Activated CD4-positive, alpha-beta T cell treated with anti-CD3 and anti-CD28 coated beads for 36 hours (primary cell): ENCODE measurements at regions not wholly inside any gene's neighbourhood (a gene's known extent, or its start where the extent isn't known, plus 50 kb on each side); places are given as distances from the start of the nearest gene placed in this dataset.
"Not testable (repeated sequence)": the region's sequence is repeated elsewhere in the genome, so short reads cannot be mapped to it uniquely, and the experiment has no call there.

Experiments
- ATAC-seq: fragments of 200-7000 bp; cut with Tn5 transposase; one replicate; pipeline ENCODE4 v1.10.0; 2021; ENCODE audit warnings: mild to moderate bottlenecking, moderate library complexity
- CTCF ChIA-PET: fragments of 350-600 bp; sonication (Branson Sonifier 250); formaldehyde crosslinking; loops from one replicate; lab custom pipeline; 2021; ENCODE audit warnings: antibody characterized with exemption; lab: Charles Lee
- POLR2A ChIA-PET: fragments of 350-600 bp; sonication (Branson Sonifier 250); formaldehyde crosslinking; loops from one replicate; lab custom pipeline; 2021; ENCODE audit warnings: antibody characterized with exemption, inconsistent platforms; lab: Charles Lee
- DNase-seq: peaks from one replicate; pipeline ENCODE4 v3.0.0-alpha.2; 2020
- H3K27ac Mint-ChIP-seq: one replicate; pipeline ENCODE4 v1.8.0; 2021; ENCODE audit warnings: mixed read lengths
- H3K27me3 Mint-ChIP-seq: one replicate; pipeline ENCODE4 v1.8.0; 2021; ENCODE audit warnings: mixed read lengths
- H3K36me3 Mint-ChIP-seq: one replicate; pipeline ENCODE4 v1.8.0; 2021; ENCODE audit warnings: low read depth, mixed read lengths
- H3K4me1 Mint-ChIP-seq: one replicate; pipeline ENCODE4 v1.8.0; 2021; ENCODE audit warnings: mixed read lengths
- H3K4me3 Mint-ChIP-seq: one replicate; pipeline ENCODE4 v1.8.0; 2021; ENCODE audit warnings: mild to moderate bottlenecking, moderate library complexity, mixed read lengths
- H3K9me3 Mint-ChIP-seq: one replicate; pipeline ENCODE4 v1.8.0; 2021; ENCODE audit warnings: low read depth, mixed read lengths
- intact Hi-C, 2 experiments: fragments of 100-400 bp; cut with DNase I in 1 of 2; cut with micrococcal nuclease in 1 of 2; formaldehyde crosslinking; loops; one replicate each; pipeline versions ENCODE4 v1.14.2 to v1.15.1; 2022 to 2024; cut with DNase I, micrococcal nuclease

DNA sequence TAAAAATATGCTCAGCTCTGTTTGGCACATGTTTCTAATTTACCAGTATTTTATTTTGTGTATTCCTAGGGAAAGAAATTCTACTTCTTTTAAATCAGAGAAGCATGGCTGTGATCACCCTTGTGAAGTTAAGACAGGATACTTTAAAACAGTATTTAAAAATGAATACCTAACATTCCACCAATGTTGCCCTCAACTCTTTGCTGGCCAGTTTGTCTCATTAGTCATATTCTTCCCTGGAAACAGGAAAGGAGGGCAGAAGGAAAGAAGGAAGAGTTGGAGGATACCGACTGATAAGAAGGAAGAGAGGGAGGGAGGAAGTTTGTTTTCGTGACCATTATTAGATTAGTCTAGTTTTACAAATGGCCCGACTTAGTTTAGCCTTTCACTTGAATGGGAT, 137.4 kb downstream of the PLK2 start:
- intact Hi-C loops, result no loop called here
- POLR2A ChIA-PET, result no interaction called here
- Mint-ChIP-seq H3K36me3 (no peaks in the 10 kb centered on the region), H3K4me3 (no peak overlapping the region), H3K27me3 (peaks cover 12% of the 10 kb centered on the region), H3K27ac (no peak overlapping the region), H3K4me1 (no peaks in the 10 kb centered on the region), H3K9me3 (no peaks in the 10 kb centered on the region)
- CTCF ChIA-PET, result no interaction called here
- ATAC-seq, result no peak
- DNase-seq, result no peak

- intact Hi-C loops, result no loop called here
- H3K27ac Mint-ChIP-seq, result no peak overlapping the region
Observed at GRCh38 chr5:58318468-58318867, 141.4 kb downstream of the PLK2 start.

DNA sequence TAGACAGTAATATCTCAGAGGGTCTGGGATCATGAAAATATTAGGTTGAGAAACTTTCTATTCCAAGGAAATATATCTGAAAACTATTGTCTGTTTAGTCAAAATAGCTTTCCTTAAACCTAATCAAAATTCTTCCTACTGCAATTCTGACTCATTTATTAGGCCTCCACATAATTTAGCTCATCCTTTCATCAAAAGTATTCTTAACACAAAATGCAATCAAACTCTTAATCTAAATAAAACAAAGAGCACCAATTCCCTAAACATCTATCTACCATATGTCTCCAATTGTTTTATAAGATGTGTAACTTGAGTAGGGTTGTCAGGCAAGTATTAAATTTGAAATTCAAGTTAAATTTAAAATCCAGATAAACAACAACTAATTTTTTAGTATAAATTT, 142.1 kb downstream of the PLK2 start:
- Mint-ChIP-seq H3K4me3 (no peak overlapping the region), H3K36me3 (no peaks in the 10 kb centered on the region), H3K27me3 (peaks cover 15% of the 10 kb centered on the region), H3K4me1 (no peaks in the 10 kb centered on the region), H3K9me3 (no peaks in the 10 kb centered on the region), H3K27ac (no peak overlapping the region)
- DNase-seq (no peak), ATAC-seq (no peak)
- intact Hi-C loops, result no loop called here
- CTCF ChIA-PET, result interaction anchor here (0.5 kb wide), 1 partner anchor 235 kb away, joined by 3 read pairs; no protein-coding TSS in a partner anchor
- POLR2A ChIA-PET, result no interaction called here

More at GRCh38 chr5:58318468-58318867, 141.4 kb downstream of the PLK2 start:
- ATAC-seq, result no peak
- ChIA-PET POLR2A (no interaction called here), CTCF (interaction anchor here (0.5 kb wide), 1 partner anchor 236 kb away, joined by 3 read pairs; no protein-coding TSS in a partner anchor)
- Mint-ChIP-seq H3K9me3 (no peaks in the 10 kb centered on the region), H3K36me3 (no peaks in the 10 kb centered on the region), H3K27me3 (peaks cover 15% of the 10 kb centered on the region), H3K4me3 (no peak overlapping the region), H3K4me1 (no peaks in the 10 kb centered on the region)
- no peak for DNase-seq

- POLR2A ChIA-PET, result no interaction called here
- Mint-ChIP-seq H3K9me3 (no peaks in the 10 kb centered on the region), H3K27ac (no peak overlapping the region), H3K4me1 (no peaks in the 10 kb centered on the region), H3K27me3 (peaks cover 13% of the 10 kb centered on the region), H3K4me3 (no peak overlapping the region), H3K36me3 (no peaks in the 10 kb centered on the region)
- DNase-seq, result no peak
- ATAC-seq, result no peak
- CTCF ChIA-PET, result no interaction called here
- intact Hi-C loops, result no loop called here
Observed at GRCh38 chr5:58317009-58317408, 142.9 kb downstream of the PLK2 start.

DNA sequence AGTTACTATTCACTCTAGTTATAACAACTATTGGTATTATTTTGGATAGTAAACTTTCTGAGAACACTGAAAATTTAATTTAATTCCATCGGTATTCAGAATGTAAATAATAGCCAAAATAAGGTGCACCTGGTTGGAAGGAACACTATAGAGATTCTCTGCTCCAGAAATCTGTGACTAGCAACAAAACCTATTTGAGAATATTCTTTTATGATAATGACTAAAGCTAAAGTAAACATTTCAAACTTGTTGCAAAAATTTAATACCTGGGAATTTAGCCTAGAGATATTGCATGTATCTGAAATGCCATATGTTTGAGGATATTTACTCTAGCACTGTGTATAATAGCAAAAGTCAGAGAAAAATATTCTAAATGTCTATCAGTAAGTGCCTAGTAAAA, 144.1 kb downstream of the PLK2 start:
- Mint-ChIP-seq H3K9me3 (no peaks in the 10 kb centered on the region), H3K36me3 (no peaks in the 10 kb centered on the region), H3K4me1 (no peaks in the 10 kb centered on the region), H3K4me3 (no peak overlapping the region), H3K27ac (no peak overlapping the region), H3K27me3 (peaks cover 9% of the 10 kb centered on the region)
- no peak for DNase-seq
- intact Hi-C loops, result no loop called here
- ChIA-PET POLR2A (no interaction called here), CTCF (no interaction called here)
- ATAC-seq, result no peak

GRCh38 chr5:58314356-58315210, 145.3 kb downstream of the PLK2 start:
- H3K36me3 Mint-ChIP-seq, result no peaks in the 10 kb centered on the region
- CTCF ChIA-PET, result interaction anchor here (0.6 kb wide), 2 partner anchors 224 to 974 kb away, joined by 3 read pairs; no protein-coding TSS in a partner anchor
- H3K27ac Mint-ChIP-seq, result no peak overlapping the region
- H3K4me3 Mint-ChIP-seq, result no peak overlapping the region
- H3K27me3 Mint-ChIP-seq, result peaks cover 11% of the 10 kb centered on the region
- H3K9me3 Mint-ChIP-seq, result peaks cover 2% of the 10 kb centered on the region
- H3K4me1 Mint-ChIP-seq, result no peaks in the 10 kb centered on the region
- no peak for ATAC-seq
- no peak for DNase-seq
- POLR2A ChIA-PET, result no interaction called here
- intact Hi-C loops, result no loop called here

DNA sequence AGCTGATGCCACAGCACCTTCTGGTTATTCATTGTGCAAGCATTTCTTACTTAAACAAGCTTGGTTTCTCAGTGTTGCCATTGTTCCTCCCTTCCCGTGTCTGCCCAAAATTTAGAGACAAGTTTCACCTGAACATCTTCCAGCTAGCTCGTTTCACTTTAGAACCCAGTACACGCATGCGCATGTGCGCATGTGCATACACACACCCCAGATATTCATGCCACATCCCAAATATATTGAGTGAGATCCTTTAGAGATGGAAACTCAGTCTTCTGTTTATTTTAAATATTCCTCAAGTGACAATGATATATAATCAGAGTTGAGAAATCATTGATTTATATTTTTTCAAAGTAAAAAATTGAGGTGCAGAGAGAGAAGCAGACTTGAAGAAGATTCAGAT, 147.6 kb downstream of the PLK2 start:
- no peak for DNase-seq
- Mint-ChIP-seq H3K36me3 (no peaks in the 10 kb centered on the region), H3K27me3 (peaks cover 7% of the 10 kb centered on the region), H3K9me3 (peaks cover 2% of the 10 kb centered on the region), H3K4me1 (no peaks in the 10 kb centered on the region), H3K4me3 (no peak overlapping the region), H3K27ac (no peak overlapping the region)
- intact Hi-C loops, result no loop called here
- ChIA-PET CTCF (no interaction called here), POLR2A (no interaction called here)
- no peak for ATAC-seq

DNA sequence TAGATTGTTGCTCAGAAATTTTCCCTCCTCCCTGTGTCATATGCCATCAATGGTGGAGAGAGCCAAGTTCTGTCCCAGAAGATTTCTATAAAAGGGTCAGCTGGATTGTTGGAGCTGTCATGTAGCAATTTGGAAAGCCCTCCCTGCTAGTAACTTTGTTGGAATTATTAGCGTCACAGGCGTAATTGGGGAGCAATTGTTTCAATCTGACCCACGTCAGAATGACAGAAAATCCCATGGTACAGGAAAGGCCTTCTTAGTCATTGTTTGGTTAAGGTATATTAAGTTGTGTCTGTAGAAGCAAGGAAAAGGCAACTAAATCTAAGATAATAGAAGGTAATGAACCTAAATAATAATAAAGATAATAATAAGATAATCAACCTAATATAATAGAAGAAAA, 148.4 kb downstream of the PLK2 start:
- Mint-ChIP-seq H3K4me1 (no peaks in the 10 kb centered on the region), H3K4me3 (no peak overlapping the region), H3K27me3 (peaks cover 4% of the 10 kb centered on the region), H3K36me3 (no peaks in the 10 kb centered on the region), H3K27ac (no peak overlapping the region), H3K9me3 (peaks cover 2% of the 10 kb centered on the region)
- ATAC-seq (no peak), DNase-seq (no peak)
- CTCF ChIA-PET, result no interaction called here
- intact Hi-C loops, result no loop called here
- POLR2A ChIA-PET, result no interaction called here

GRCh38 chr5:58308384-58308783, 151.5 kb downstream of the PLK2 start:
- H3K4me3 Mint-ChIP-seq, ATAC-seq, H3K36me3 Mint-ChIP-seq, H3K4me1 Mint-ChIP-seq, CTCF ChIA-PET, intact Hi-C loops, H3K27me3 Mint-ChIP-seq, H3K9me3 Mint-ChIP-seq, H3K27ac Mint-ChIP-seq, POLR2A ChIA-PET, DNase-seq: not testable (repeated sequence)

DNA sequence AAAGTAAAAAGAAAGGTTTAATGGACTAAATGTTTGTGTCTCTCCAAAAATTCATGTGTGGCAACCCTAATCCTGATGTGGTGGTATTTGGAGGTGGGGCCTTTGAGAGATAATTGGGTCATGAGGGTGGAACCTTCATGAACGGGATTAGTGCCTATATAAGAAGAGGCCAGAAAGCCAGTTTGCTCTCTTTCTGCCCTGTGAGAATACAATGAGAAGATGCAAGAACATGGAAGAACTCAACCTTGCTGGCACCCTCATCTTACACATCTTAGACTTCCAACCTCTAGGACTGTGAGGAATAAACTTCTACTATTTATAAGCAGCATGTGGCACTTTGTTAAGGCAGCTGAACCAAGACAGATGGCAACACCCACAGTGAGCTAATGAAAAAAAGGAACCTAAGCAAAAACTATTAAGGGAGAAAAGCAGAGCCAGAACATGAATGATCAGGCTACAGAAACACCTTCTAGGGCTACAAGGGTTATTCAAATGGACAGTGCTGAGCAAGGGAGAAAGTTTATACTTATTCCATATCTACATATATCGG, 159.5 kb downstream of the PLK2 start:
- H3K27ac Mint-ChIP-seq, result no peak overlapping the region
- no peaks in the 10 kb centered on the region for H3K36me3 Mint-ChIP-seq

GRCh38 chr5:58299256-58299655, 160.6 kb downstream of the PLK2 start:
- ChIA-PET CTCF (interaction anchor here (0.6 kb wide), 1 partner anchor 70 kb away, joined by 3 read pairs; no protein-coding TSS in a partner anchor), POLR2A (no interaction called here)
- ATAC-seq, result no peak
- intact Hi-C loops, result no loop called here
- Mint-ChIP-seq H3K36me3 (no peaks in the 10 kb centered on the region), H3K27me3 (peaks cover 6% of the 10 kb centered on the region), H3K27ac (no peak overlapping the region), H3K9me3 (no peaks in the 10 kb centered on the region), H3K4me3 (no peak overlapping the region), H3K4me1 (peaks cover 10% of the 10 kb centered on the region)
- no peak for DNase-seq

More for the DNA sequence above, 159.5 kb downstream of the PLK2 start:
- DNase-seq, result no peak
- no peak for ATAC-seq
- Mint-ChIP-seq H3K4me1 (no peaks in the 10 kb centered on the region), H3K27me3 (peaks cover 2% of the 10 kb centered on the region), H3K4me3 (no peak overlapping the region), H3K9me3 (no peaks in the 10 kb centered on the region)
- CTCF ChIA-PET, result no interaction called here
- intact Hi-C loops, result no loop called here
- POLR2A ChIA-PET, result no interaction called here
